ENCODE measurements at regions not wholly inside any gene's neighbourhood (a gene's known extent, or its start where the extent isn't known, plus 50 kb on each side); places are given as distances from the start of the nearest gene placed in this dataset.

DNA sequence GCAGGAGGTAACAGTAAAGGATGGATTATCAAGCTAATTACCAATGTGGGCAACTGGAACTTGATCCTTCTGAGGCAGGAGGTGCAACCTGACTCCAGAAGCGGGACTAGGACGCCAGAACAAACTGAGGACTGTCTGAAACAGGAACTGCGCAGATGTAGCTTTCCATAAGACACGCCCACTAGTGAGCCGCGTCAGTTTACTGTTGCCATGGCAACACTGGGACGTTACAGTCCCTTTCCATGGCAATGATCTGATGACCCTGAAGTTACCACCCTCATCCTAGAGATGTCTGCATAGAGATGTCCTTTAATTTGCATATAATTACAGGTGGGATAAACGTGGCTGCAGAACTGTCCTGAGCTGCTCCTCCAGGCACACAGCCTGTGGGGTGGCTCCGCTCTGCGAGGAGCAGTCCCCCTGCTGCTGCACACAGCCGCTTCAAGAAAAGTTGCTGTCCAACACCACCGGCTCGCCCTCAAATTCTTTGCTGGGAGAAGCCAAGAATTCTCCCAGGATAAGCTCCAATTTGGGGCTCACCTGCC lies 816.6 kb downstream of the UQCRFS1 start:
- WGBS (ENCODE audit: missing lambda C conversion rate): 7% methylated on average over 13 of the region's 13 CpGs
- TF ChIP-seq FOSL2 (IDR thresholded peaks at IDR 0.05) (no peak), FOSL2 (CRISPR knock-in tag; IDR thresholded peaks at IDR 0.05) (no peak), NFE2L2 (conservative IDR thresholded peaks at IDR 0.05; ENCODE audit: low read length) (no peak), FOXS1 (CRISPR knock-in tag; IDR thresholded peaks at IDR 0.05) (no peak), RCOR1 (IDR thresholded peaks at IDR 0.05; ENCODE audit: low read depth, low read length) (no peak), NR3C1 (IDR thresholded peaks at IDR 0.05) (no peak), JUN (IDR thresholded peaks at IDR 0.05) (no peak), BHLHE40 (IDR thresholded peaks at IDR 0.05; ENCODE audit: low read depth, low read length) (no peak), EHMT2 (IDR thresholded peaks at IDR 0.05; ENCODE audit: low read depth) (no peak), MAFK (IDR thresholded peaks at IDR 0.05; ENCODE audit: partially characterized antibody) (no peak), HOXB5 (CRISPR knock-in tag; IDR thresholded peaks at IDR 0.05) (no peak), FOSB (CRISPR knock-in tag; IDR thresholded peaks at IDR 0.05) (no peak), HDAC2 (IDR thresholded peaks at IDR 0.05) (no peak), MAZ (IDR thresholded peaks at IDR 0.05; ENCODE audit: borderline replicate concordance, low read depth, low read length) (no peak), CHD2 (IDR thresholded peaks at IDR 0.05; ENCODE audit: low read length, partially characterized antibody) (no peak)
- TF ChIP-seq, protein P1, sequence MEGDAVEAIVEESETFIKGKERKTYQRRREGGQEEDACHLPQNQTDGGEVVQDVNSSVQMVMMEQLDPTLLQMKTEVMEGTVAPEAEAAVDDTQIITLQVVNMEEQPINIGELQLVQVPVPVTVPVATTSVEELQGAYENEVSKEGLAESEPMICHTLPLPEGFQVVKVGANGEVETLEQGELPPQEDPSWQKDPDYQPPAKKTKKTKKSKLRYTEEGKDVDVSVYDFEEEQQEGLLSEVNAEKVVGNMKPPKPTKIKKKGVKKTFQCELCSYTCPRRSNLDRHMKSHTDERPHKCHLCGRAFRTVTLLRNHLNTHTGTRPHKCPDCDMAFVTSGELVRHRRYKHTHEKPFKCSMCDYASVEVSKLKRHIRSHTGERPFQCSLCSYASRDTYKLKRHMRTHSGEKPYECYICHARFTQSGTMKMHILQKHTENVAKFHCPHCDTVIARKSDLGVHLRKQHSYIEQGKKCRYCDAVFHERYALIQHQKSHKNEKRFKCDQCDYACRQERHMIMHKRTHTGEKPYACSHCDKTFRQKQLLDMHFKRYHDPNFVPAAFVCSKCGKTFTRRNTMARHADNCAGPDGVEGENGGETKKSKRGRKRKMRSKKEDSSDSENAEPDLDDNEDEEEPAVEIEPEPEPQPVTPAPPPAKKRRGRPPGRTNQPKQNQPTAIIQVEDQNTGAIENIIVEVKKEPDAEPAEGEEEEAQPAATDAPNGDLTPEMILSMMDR (IDR thresholded peaks at IDR 0.05): no peak
- TF ChIP-seq, protein P2, sequence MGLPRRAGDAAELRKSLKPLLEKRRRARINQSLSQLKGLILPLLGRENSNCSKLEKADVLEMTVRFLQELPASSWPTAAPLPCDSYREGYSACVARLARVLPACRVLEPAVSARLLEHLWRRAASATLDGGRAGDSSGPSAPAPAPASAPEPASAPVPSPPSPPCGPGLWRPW (IDR thresholded peaks at IDR 0.05): no peak
- TF ChIP-seq, protein P3, sequence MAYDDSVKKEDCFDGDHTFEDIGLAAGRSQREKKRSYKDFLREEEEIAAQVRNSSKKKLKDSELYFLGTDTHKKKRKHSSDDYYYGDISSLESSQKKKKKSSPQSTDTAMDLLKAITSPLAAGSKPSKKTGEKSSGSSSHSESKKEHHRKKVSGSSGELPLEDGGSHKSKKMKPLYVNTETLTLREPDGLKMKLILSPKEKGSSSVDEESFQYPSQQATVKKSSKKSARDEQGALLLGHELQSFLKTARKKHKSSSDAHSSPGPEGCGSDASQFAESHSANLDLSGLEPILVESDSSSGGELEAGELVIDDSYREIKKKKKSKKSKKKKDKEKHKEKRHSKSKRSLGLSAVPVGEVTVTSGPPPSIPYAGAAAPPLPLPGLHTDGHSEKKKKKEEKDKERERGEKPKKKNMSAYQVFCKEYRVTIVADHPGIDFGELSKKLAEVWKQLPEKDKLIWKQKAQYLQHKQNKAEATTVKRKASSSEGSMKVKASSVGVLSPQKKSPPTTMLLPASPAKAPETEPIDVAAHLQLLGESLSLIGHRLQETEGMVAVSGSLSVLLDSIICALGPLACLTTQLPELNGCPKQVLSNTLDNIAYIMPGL (CRISPR knock-in tag; IDR thresholded peaks at IDR 0.05; ENCODE audit: borderline replicate concordance): no peak
- TF ChIP-seq, protein P4, sequence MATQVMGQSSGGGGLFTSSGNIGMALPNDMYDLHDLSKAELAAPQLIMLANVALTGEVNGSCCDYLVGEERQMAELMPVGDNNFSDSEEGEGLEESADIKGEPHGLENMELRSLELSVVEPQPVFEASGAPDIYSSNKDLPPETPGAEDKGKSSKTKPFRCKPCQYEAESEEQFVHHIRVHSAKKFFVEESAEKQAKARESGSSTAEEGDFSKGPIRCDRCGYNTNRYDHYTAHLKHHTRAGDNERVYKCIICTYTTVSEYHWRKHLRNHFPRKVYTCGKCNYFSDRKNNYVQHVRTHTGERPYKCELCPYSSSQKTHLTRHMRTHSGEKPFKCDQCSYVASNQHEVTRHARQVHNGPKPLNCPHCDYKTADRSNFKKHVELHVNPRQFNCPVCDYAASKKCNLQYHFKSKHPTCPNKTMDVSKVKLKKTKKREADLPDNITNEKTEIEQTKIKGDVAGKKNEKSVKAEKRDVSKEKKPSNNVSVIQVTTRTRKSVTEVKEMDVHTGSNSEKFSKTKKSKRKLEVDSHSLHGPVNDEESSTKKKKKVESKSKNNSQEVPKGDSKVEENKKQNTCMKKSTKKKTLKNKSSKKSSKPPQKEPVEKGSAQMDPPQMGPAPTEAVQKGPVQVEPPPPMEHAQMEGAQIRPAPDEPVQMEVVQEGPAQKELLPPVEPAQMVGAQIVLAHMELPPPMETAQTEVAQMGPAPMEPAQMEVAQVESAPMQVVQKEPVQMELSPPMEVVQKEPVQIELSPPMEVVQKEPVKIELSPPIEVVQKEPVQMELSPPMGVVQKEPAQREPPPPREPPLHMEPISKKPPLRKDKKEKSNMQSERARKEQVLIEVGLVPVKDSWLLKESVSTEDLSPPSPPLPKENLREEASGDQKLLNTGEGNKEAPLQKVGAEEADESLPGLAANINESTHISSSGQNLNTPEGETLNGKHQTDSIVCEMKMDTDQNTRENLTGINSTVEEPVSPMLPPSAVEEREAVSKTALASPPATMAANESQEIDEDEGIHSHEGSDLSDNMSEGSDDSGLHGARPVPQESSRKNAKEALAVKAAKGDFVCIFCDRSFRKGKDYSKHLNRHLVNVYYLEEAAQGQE (IDR thresholded peaks at IDR 0.05): no peak
- TF ChIP-seq, protein P5, sequence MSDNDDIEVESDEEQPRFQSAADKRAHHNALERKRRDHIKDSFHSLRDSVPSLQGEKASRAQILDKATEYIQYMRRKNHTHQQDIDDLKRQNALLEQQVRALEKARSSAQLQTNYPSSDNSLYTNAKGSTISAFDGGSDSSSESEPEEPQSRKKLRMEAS (IDR thresholded peaks at IDR 0.05): no peak
- Histone ChIP-seq H3K27ac (no peak overlapping the region), H3K4me2 (no peak overlapping the region), H3K9me3 (peaks cover 15% of the 10 kb centered on the region; the same call in 1 of the 3 replicates), H3K4me1 (no peaks in the 10 kb centered on the region), H3K4me3 (no peak overlapping the region)
- ChIA-PET POLR2A (no interaction called here), CTCF (interaction anchor here (0.6 to 0.8 kb wide), 2 partner anchors 47 to 71 kb away, joined by 3 to 5 read pairs; no protein-coding TSS in a partner anchor)
- ATAC-seq: no peak
- FAIRE-seq: no peak
- peak in 1 of 2 experiments; percentile 13 for DNase-seq (ENCODE audit: low read depth in 1 of 2, low spot score in 1 of 2)

DNA sequence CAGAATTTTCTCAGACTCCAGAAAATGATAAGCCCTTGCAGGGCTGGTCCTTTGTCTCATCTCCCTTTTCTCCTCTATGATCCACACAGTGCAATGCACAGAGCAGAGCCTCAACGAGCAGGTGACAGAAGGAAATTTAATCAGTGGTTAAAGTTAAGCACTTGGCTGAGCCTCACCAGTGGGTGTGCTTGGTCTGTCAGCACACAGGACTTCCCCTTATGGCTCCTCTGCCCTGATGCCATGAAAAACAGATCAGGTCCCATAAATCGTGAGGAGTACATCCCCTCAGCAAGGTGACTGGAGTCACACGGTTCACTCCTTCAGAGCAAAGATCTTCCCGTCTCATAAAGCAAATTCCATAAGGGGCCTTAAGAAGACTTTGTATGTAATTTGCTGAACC lies 818.2 kb downstream of the UQCRFS1 start:
- ATAC-seq (no peak), DNase-seq (ENCODE audit: low read depth in 1 of 2, low spot score in 1 of 2) (no peak), FAIRE-seq (no peak)
- Histone ChIP-seq H3K9me3 (peaks cover 15% of the 10 kb centered on the region; the same call in 1 of the 3 replicates), H3K4me3 (no peak overlapping the region), H3K27ac (no peak overlapping the region), H3K4me1 (no peaks in the 10 kb centered on the region), H3K4me2 (no peak overlapping the region)
- 11% methylated on average over 4 of the region's 4 CpGs for WGBS (ENCODE audit: missing lambda C conversion rate)
- CTCF ChIA-PET: no interaction called here
- TF ChIP-seq TP53 (CRISPR knock-in tag; IDR thresholded peaks at IDR 0.05) (no peak), BHLHE40 (IDR thresholded peaks at IDR 0.05; ENCODE audit: low read depth, low read length) (no peak), HOXB5 (CRISPR knock-in tag; IDR thresholded peaks at IDR 0.05) (no peak)
- TF ChIP-seq, protein P6, sequence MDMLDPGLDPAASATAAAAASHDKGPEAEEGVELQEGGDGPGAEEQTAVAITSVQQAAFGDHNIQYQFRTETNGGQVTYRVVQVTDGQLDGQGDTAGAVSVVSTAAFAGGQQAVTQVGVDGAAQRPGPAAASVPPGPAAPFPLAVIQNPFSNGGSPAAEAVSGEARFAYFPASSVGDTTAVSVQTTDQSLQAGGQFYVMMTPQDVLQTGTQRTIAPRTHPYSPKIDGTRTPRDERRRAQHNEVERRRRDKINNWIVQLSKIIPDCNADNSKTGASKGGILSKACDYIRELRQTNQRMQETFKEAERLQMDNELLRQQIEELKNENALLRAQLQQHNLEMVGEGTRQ (IDR thresholded peaks at IDR 0.05): no peak
- POLR2A ChIA-PET: no interaction called here

All from A549 (cell line).